ENCODE measurements at regions not wholly inside any gene's neighbourhood (a gene's known extent, or its start where the extent isn't known, plus 50 kb on each side); places are given as distances from the start of the nearest gene placed in this dataset.

DNA sequence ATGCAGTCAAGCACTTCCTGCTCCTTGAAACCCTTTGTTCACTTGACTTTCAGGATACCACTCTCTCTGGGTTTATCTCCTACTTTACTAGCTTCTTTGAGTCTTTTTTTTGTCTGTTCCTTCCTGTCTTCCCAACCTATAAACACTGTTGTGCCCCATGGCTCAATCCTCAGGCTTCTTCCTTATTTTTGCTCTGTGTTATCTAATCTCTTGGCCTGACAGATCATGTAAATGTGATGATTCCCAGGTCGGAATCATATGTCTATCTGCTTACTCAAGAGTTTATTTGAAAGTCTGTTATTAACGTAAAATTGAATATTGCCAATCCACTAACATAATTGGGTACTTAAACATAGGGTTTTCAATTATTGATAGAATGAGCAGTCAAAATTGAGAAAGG is 171.7 kb upstream of the ST6GALNAC5 start:
- FAIRE-seq (no peak), DNase-seq (ENCODE audit: low spot score) (no peak), ATAC-seq (no peak)
- Histone ChIP-seq H4K20me1 (ENCODE audit: insufficient read depth, low read length) (no peaks in the 10 kb centered on the region), H3K4me1 (ENCODE audit: insufficient read depth, low read length) (no peaks in the 10 kb centered on the region), H3K27ac (ENCODE audit: extremely low read length, insufficient read depth, low read length) (no peak overlapping the region), H3K36me3 (replicated peaks in 1 of 2; ENCODE audit: control insufficient read depth in 1 of 2, insufficient read depth in 2 of 2, low read length in 2 of 2) (no peaks in the 10 kb centered on the region), H3K4me3 (replicated peaks in 1 of 3; ENCODE audit: insufficient read depth in 1 of 3, low read depth in 2 of 3, low read length in 3 of 3) (no peak overlapping the region), H3K9ac (ENCODE audit: insufficient read depth, low read depth, low read length) (no peak overlapping the region), H3K79me2 (ENCODE audit: insufficient read depth, low read length) (no peaks in the 10 kb centered on the region), H2AFZ (ENCODE audit: low read length) (no peak overlapping the region), H3K27me3 (ENCODE audit: control insufficient read depth in 1 of 2, insufficient read depth in 2 of 2, low read length in 2 of 2) (no peaks in the 10 kb centered on the region), H3K4me2 (ENCODE audit: low read depth, low read length) (no peak overlapping the region), H3K9me3 (ENCODE audit: low read length) (peaks cover 40% of the 10 kb centered on the region)
- no TSS peak for BruUV-seq (replicated peaks)
- intact Hi-C loops (cut with micrococcal nuclease; ENCODE audit: unreplicated experiment) (no loop called here), in situ Hi-C loops (cut with HindIII; ENCODE audit: extremely low pct_ligation_motif_present, low pct_unique_long_range_greater_than_20kb) (no loop called here)
- ChIA-PET POLR2A (no interaction called here), CTCF (ENCODE audit: low intra/inter-chr PET ratio, low total read pairs) (no interaction called here)
- whole genome bisulfite sequencing (ENCODE audit: low lambda C conversion rate): 1% methylated on average over 2 of the region's 2 CpGs
- TF ChIP-seq DZIP1 (CRISPR knock-in tag; IDR thresholded peaks at IDR 0.05) (no peak), MNT (IDR thresholded peaks at IDR 0.05) (no peak), MIER2 (CRISPR knock-in tag; IDR thresholded peaks at IDR 0.05) (no peak), KDM2A (CRISPR knock-in tag; IDR thresholded peaks at IDR 0.05; ENCODE audit: borderline replicate concordance, low read depth) (no peak), POLR2G (IDR thresholded peaks at IDR 0.05; ENCODE audit: low read depth, low read length) (no peak), FIP1L1 (IDR thresholded peaks at IDR 0.05; ENCODE audit: borderline replicate concordance, insufficient read depth, low read depth, low read length) (no peak), NFE2 (CRISPR knock-in tag; IDR thresholded peaks at IDR 0.05) (no peak), BCL6 (CRISPR knock-in tag; IDR thresholded peaks at IDR 0.05) (no peak)

All from HepG2 (cell line).